ENCODE measurements at regions not wholly inside any gene's neighbourhood (a gene's known extent, or its start where the extent isn't known, plus 50 kb on each side); places are given as distances from the start of the nearest gene placed in this dataset.

GRCh38 chr17:12592941-12593340, 72.7 kb upstream of the MYOCD start:
- DNase-seq (ENCODE audit: low read depth) = no peak
- H3K4me3 ChIP-seq (ENCODE audit: low read depth, low read length) = no peak overlapping the region
- no peak for TF ChIP-seq CTCF (IDR thresholded peaks at IDR 0.05; ENCODE audit: insufficient read depth, low read depth, low read length, missing control alignments)

GRCh38 chr17:12596961-12597360, 68.7 kb upstream of the MYOCD start:
- no peak overlapping the region for H3K4me3 ChIP-seq (ENCODE audit: low read depth, low read length)
- DNase-seq (ENCODE audit: low read depth) = no peak
- no peak for TF ChIP-seq CTCF (IDR thresholded peaks at IDR 0.05; ENCODE audit: insufficient read depth, low read depth, low read length, missing control alignments)

- TF ChIP-seq CTCF (IDR thresholded peaks at IDR 0.05; ENCODE audit: insufficient read depth, low read depth, low read length, missing control alignments) = no peak
- DNase-seq (ENCODE audit: low read depth) = no peak
- no peak overlapping the region for H3K4me3 ChIP-seq (ENCODE audit: low read depth, low read length)
Measured at GRCh38 chr17:12597895-12598294, 67.8 kb upstream of the MYOCD start.

GRCh38 chr17:12599186-12599920, 66.3 kb upstream of the MYOCD start:
- no peak for TF ChIP-seq CTCF (IDR thresholded peaks at IDR 0.05; ENCODE audit: insufficient read depth, low read depth, low read length, missing control alignments)
- DNase-seq (ENCODE audit: low read depth) = no peak
- H3K4me3 ChIP-seq (ENCODE audit: low read depth, low read length) = no peak overlapping the region

GRCh38 chr17:12600349-12600748, 65.3 kb upstream of the MYOCD start:
- no peak for TF ChIP-seq CTCF (IDR thresholded peaks at IDR 0.05; ENCODE audit: insufficient read depth, low read depth, low read length, missing control alignments)
- no peak overlapping the region for H3K4me3 ChIP-seq (ENCODE audit: low read depth, low read length)
- no peak for DNase-seq (ENCODE audit: low read depth)

- TF ChIP-seq CTCF (IDR thresholded peaks at IDR 0.05; ENCODE audit: insufficient read depth, low read depth, low read length, missing control alignments) = no peak
- DNase-seq (ENCODE audit: low read depth) = no peak
- no peak overlapping the region for H3K4me3 ChIP-seq (ENCODE audit: low read depth, low read length)
Measured at GRCh38 chr17:12603566-12603965, 62.1 kb upstream of the MYOCD start.

GRCh38 chr17:12605222-12605621, 60.5 kb upstream of the MYOCD start:
- no peak for DNase-seq (ENCODE audit: low read depth)
- TF ChIP-seq CTCF (IDR thresholded peaks at IDR 0.05; ENCODE audit: insufficient read depth, low read depth, low read length, missing control alignments) = no peak
- H3K4me3 ChIP-seq (ENCODE audit: low read depth, low read length) = no peak overlapping the region

Data from GM12865 (cell line).